HG02970 (cell line): ENCODE measurements at regions not wholly inside any gene's neighbourhood (a gene's known extent, or its start where the extent isn't known, plus 50 kb on each side); places are given as distances from the start of the nearest gene placed in this dataset.

Experiments used
- ATAC-seq: cut with Tn5 transposase; IDR thresholded peaks from one replicate; pipeline ENCODE4 v1.9.1; 2021; ENCODE audit warnings: mild to moderate bottlenecking, moderate library complexity, moderate number of reproducible peaks; ENCODE audit not compliant: unreplicated experiment, low FRiP score

- ATAC-seq = no peak
These were observed 656.1 kb upstream of the ADGRL4 start for GRCh38 chr1:79662596-79662995.

- ATAC-seq = no peak
These were observed 653.6 kb upstream of the ADGRL4 start for GRCh38 chr1:79660129-79660528.

GRCh38 chr1:79657951-79658658, 651.6 kb upstream of the ADGRL4 start:
- ATAC-seq = no peak

- ATAC-seq = no peak
These were observed 649.3 kb upstream of the ADGRL4 start for GRCh38 chr1:79655876-79656275.

GRCh38 chr1:79652426-79652825, 645.9 kb upstream of the ADGRL4 start:
- ATAC-seq = no peak

GRCh38 chr1:79648126-79648525, 641.6 kb upstream of the ADGRL4 start:
- ATAC-seq = no peak

- ATAC-seq = no peak
These were observed 640.4 kb upstream of the ADGRL4 start for GRCh38 chr1:79646880-79647279.

- ATAC-seq = peak; percentile 85
These were observed 631.9 kb upstream of the ADGRL4 start for GRCh38 chr1:79638382-79638781.

- no peak for ATAC-seq
These were observed 626.9 kb upstream of the ADGRL4 start for GRCh38 chr1:79633456-79633855.

- no peak for ATAC-seq
These were observed 622.9 kb upstream of the ADGRL4 start for GRCh38 chr1:79629414-79629813.

GRCh38 chr1:79617777-79618176, 611.2 kb upstream of the ADGRL4 start:
- ATAC-seq = no peak

GRCh38 chr1:79614762-79615161, 608.2 kb upstream of the ADGRL4 start:
- no peak for ATAC-seq

GRCh38 chr1:79614106-79614505, 607.6 kb upstream of the ADGRL4 start:
- no peak for ATAC-seq

GRCh38 chr1:79613046-79613445, 606.5 kb upstream of the ADGRL4 start:
- no peak for ATAC-seq

- ATAC-seq = no peak
These were observed 598.1 kb upstream of the ADGRL4 start for GRCh38 chr1:79604490-79605198.

- no peak for ATAC-seq
These were observed 597.3 kb upstream of the ADGRL4 start for GRCh38 chr1:79603843-79604242.

- ATAC-seq = no peak
These were observed 592.7 kb upstream of the ADGRL4 start for GRCh38 chr1:79599257-79599656.

GRCh38 chr1:79595931-79596330, 589.4 kb upstream of the ADGRL4 start:
- ATAC-seq = no peak

- ATAC-seq = no peak
These were observed 587.7 kb upstream of the ADGRL4 start for GRCh38 chr1:79594121-79594698.

- ATAC-seq = no peak
These were observed 586.2 kb upstream of the ADGRL4 start for GRCh38 chr1:79592707-79593106.

- ATAC-seq = no peak
These were observed 582.2 kb upstream of the ADGRL4 start for GRCh38 chr1:79588719-79589118.

- ATAC-seq = no peak
These were observed 580.7 kb upstream of the ADGRL4 start for GRCh38 chr1:79587229-79587628.
